Adipocyte (in vitro differentiated cells): ENCODE measurements at regions not wholly inside any gene's neighbourhood (a gene's known extent, or its start where the extent isn't known, plus 50 kb on each side); places are given as distances from the start of the nearest gene placed in this dataset.
A peak's percentile ranks its signal among the peaks of the same experiment; 100 is the strongest.

Experiments used
- DNase-seq: peaks from one replicate; pipeline ENCODE4 v3.0.0-alpha.2; 2015; ENCODE audit warnings: low read depth
- H3K27me3 ChIP-seq: replicated peaks from 2 replicates; pipeline ENCODE4 v1.7.0; 2013; ENCODE audit warnings: mild to moderate bottlenecking, low read length, moderate library complexity; ENCODE audit not compliant: control insufficient read depth, insufficient read depth
- H3K36me3 ChIP-seq: 2 replicates; pipeline ENCODE4 v1.7.0; 2013; ENCODE audit warnings: low read length, mild to moderate bottlenecking, moderate library complexity; ENCODE audit not compliant: control insufficient read depth, insufficient read depth, severe bottlenecking
- H3K4me1 ChIP-seq: 2 replicates; pipeline ENCODE4 v1.7.0; 2013; ENCODE audit warnings: mild to moderate bottlenecking, low read length, moderate library complexity; ENCODE audit not compliant: control insufficient read depth, insufficient read depth
- H3K4me3 ChIP-seq: 2 replicates; pipeline ENCODE4 v1.7.0; 2013; ENCODE audit warnings: mild to moderate bottlenecking, low read length, moderate library complexity
- H3K9ac ChIP-seq: 2 replicates; pipeline ENCODE4 v1.7.0; 2013; ENCODE audit warnings: mild to moderate bottlenecking, low read length, moderate library complexity
- H3K9me3 ChIP-seq: 2 replicates; pipeline ENCODE4 v1.7.0; 2013; ENCODE audit warnings: mild to moderate bottlenecking, low read length, moderate library complexity; ENCODE audit not compliant: control insufficient read depth

DNA sequence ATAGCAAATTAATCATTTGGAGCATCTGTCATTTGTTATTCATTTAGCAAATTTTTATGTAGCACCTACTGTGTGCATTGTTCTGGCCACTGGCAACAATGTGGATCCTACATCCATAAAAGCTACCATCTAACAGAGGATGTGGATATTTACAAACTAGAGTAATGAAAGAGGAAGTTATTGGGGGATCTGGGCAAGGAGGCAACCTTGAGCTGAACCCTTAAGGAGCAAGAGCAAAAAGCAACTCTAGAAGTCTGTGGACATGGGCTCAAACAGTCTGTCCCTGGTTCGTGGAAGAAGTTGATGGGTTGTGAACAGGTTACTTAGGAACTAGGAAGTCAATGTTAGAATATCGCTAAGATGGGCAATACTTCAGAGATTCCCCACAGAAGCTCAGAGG is 259.9 kb downstream of the SYK start:
- H3K27me3 ChIP-seq: no peaks in the 10 kb centered on the region
- peak overlapping the region; percentile 56 for H3K4me3 ChIP-seq
- no peaks in the 10 kb centered on the region for H3K36me3 ChIP-seq
- DNase-seq: no peak
- H3K9ac ChIP-seq: peak overlapping the region; percentile 76
- H3K4me1 ChIP-seq: peaks cover 41% of the 10 kb centered on the region
- no peaks in the 10 kb centered on the region for H3K9me3 ChIP-seq

- Histone ChIP-seq H3K36me3 (no peaks in the 10 kb centered on the region), H3K9me3 (no peaks in the 10 kb centered on the region), H3K27me3 (no peaks in the 10 kb centered on the region), H3K9ac (no peak overlapping the region), H3K4me3 (no peak overlapping the region), H3K4me1 (peaks cover 33% of the 10 kb centered on the region)
- DNase-seq: no peak
Observed at GRCh38 chr9:91062281-91062680, 260.7 kb downstream of the SYK start.

DNA sequence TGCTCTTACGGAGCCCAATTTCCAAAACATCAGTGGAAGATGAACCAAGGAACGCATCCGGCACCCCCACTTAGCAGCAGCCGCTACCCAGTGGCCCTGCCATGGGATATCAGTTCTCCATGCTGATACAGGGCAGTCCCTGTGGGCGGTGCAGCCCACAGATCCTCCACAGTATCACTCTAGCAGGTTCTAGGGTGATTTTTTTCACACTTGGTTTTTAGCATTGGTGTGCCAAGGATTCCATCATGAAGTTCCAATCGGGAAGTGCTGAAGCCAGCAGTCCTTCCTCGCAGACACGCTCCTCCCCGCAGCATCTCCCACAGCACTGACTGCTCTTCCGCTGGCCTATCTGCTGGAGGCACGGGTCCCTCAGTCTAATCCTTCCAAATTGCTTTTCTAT is 261.9 kb downstream of the SYK start:
- Histone ChIP-seq H3K9me3 (no peaks in the 10 kb centered on the region), H3K36me3 (no peaks in the 10 kb centered on the region), H3K4me1 (peaks cover 31% of the 10 kb centered on the region), H3K27me3 (no peaks in the 10 kb centered on the region), H3K4me3 (no peak overlapping the region), H3K9ac (no peak overlapping the region)
- no peak for DNase-seq

GRCh38 chr9:91065231-91066041 is 263.8 kb downstream of the SYK start:
- no peak overlapping the region for H3K4me3 ChIP-seq
- H3K9me3 ChIP-seq: peaks cover 6% of the 10 kb centered on the region
- no peaks in the 10 kb centered on the region for H3K36me3 ChIP-seq
- H3K9ac ChIP-seq: no peak overlapping the region
- peaks cover 19% of the 10 kb centered on the region for H3K4me1 ChIP-seq
- DNase-seq: no peak
- no peaks in the 10 kb centered on the region for H3K27me3 ChIP-seq

DNA sequence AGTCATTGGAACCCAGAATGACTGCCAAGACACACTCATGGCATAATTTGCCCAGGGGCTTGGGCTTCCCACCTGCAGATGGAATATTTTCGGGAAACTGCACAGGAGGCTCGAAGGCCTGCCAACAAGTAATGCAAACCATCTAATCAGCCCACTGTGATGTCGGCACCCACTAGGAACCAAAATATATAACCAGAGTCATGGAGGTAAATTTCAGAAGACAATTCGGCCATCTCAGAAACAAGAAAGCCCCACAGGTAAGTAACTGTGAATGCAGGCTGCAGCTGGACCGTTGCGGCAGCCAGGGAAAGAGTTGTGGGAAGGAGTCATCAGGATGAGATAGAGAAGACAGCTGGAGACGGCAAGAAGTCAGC is 264.4 kb downstream of the SYK start:
- peaks cover 13% of the 10 kb centered on the region for H3K4me1 ChIP-seq
- DNase-seq: no peak
- H3K36me3 ChIP-seq: no peaks in the 10 kb centered on the region
- H3K4me3 ChIP-seq: no peak overlapping the region
- no peak overlapping the region for H3K9ac ChIP-seq
- H3K9me3 ChIP-seq: peaks cover 6% of the 10 kb centered on the region
- no peaks in the 10 kb centered on the region for H3K27me3 ChIP-seq

GRCh38 chr9:91066856-91067255 is 265.2 kb downstream of the SYK start:
- Histone ChIP-seq H3K4me1 (peaks cover 5% of the 10 kb centered on the region), H3K9ac (no peak overlapping the region), H3K27me3 (no peaks in the 10 kb centered on the region), H3K4me3 (no peak overlapping the region), H3K36me3 (no peaks in the 10 kb centered on the region), H3K9me3 (peaks cover 6% of the 10 kb centered on the region)
- no peak for DNase-seq

DNA sequence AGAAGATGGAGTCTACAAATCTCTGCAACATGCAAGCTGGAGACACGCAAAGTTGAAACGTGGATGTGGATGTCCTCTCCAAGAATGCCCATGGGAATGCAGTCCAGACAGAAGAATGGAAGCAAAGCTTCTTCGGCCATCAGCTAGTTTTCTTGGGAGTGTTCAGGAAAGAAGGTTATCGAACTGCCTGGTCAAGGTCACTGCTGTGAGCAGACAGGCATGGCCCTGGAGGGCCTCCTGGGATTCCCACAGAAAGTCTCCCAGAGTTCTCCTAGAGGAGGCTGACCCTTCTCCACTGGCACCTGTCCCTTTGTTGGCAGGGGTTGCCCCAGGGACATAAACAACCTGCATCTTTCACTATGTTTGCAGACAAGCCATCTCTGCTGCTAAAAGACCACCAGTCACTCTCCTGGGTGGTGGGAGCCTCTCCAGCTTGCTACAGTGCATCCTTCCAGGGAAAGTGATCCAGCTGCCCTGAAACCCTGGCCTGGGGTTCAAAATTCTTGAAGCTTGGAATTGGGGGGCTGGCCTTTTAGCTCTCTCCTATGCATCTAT is 265.8 kb downstream of the SYK start:
- H3K4me1 ChIP-seq: peaks cover 5% of the 10 kb centered on the region

DNA sequence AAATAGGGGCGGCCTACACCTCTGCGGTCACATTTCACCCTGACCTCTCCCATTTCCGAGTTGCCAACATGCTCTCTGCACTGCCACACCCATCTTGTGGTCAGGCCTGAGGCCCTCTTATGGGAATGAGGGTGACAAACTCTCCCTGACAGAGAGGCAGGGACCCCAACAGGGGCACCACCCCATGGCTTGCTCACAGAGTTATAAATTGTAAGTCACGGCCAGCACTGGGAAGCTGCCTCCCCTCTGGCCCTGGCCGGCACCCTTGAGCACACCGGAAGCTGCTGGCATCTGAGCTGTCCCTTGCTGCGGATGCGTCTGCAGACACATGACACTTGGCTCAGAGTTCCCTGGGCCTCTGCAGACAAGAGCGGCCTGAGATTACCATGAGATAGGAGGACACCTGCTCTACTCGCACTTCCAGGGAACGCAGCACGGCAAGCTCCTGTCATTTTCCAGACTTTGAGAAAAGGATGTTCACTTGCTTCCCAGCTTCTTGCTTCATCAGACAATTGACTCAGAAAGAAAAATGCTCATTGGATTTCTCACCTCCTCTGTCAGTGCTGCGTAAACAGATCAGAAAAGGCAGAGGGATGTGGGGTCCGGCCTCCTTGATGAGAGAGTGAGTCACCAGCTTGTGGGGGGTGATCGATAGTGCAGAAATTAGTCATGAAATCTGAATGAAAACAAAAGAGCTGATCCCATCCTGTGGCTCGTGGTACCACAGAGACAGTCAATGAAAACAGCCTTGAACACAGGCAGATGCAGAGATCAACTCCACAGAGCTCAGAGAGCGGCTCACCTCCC is 269.8 kb downstream of the SYK start:
- peak; percentile 42 for DNase-seq

More for the DNA sequence above, 265.8 kb downstream of the SYK start:
- no peak overlapping the region for H3K9ac ChIP-seq
- no peaks in the 10 kb centered on the region for H3K36me3 ChIP-seq
- peaks cover 6% of the 10 kb centered on the region for H3K9me3 ChIP-seq
- no peaks in the 10 kb centered on the region for H3K27me3 ChIP-seq
- no peak for DNase-seq
- no peak overlapping the region for H3K4me3 ChIP-seq

GRCh38 chr9:91073049-91073810 is 271.6 kb downstream of the SYK start:
- no peaks in the 10 kb centered on the region for H3K27me3 ChIP-seq
- no peak overlapping the region for H3K4me3 ChIP-seq
- H3K9me3 ChIP-seq: peaks cover 6% of the 10 kb centered on the region
- H3K36me3 ChIP-seq: no peaks in the 10 kb centered on the region
- H3K4me1 ChIP-seq: peaks cover 9% of the 10 kb centered on the region
- DNase-seq: no peak
- H3K9ac ChIP-seq: no peak overlapping the region

More for the DNA sequence above, 269.8 kb downstream of the SYK start:
- peaks cover 6% of the 10 kb centered on the region for H3K9me3 ChIP-seq
- H3K36me3 ChIP-seq: no peaks in the 10 kb centered on the region
- peak overlapping the region; percentile 53 for H3K9ac ChIP-seq
- H3K27me3 ChIP-seq: no peaks in the 10 kb centered on the region
- no peak overlapping the region for H3K4me3 ChIP-seq
- peaks cover 5% of the 10 kb centered on the region for H3K4me1 ChIP-seq

DNA sequence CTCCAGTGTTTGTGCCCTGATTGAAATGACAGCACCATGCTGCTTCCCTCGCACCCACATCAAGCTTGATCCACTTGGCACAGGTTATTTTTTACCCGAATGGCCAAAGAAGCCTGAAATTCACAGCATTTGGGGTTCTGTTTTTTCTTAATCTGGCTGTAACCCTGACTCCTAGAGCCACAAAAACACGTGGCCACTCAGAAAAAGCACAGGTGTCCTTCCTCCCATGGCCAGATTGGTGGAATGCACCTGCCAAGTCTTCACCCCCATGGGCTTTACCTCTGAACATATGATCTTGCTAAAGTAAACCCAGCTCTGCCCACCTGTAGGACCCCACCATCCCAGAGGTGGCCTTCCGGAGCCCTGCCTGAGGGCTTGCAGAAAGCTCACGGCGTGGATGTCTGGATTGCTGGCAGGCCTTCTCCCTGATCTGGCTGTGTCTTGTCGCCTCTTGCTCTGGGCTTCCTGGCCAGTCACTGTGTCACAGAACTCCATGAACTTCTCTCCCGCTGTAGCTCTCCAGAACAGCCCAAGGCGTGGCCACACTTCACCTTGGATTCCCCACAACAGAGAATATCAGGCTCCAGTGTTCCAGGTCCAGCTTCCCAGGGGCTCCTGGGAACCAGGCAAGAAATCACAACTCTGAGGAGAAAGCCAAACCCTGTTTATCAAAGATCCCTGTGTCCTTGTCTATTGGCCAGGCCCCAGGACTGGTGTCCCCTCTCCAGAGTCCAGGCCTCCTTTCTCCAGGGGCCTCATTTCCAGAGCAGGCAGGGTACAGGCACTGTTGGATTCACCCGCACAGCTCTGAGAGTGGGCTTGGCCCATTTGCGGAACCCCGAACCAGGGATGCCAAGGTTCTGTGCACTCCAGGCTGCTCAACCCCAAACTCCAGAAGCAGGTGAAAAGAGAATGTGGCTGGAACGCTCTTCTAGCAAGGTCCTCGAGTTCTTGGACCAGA is 272.5 kb downstream of the SYK start:
- no peak overlapping the region for H3K9ac ChIP-seq
- H3K36me3 ChIP-seq: no peaks in the 10 kb centered on the region
- peaks cover 5% of the 10 kb centered on the region for H3K9me3 ChIP-seq
- no peaks in the 10 kb centered on the region for H3K27me3 ChIP-seq
- no peak overlapping the region for H3K4me3 ChIP-seq
- H3K4me1 ChIP-seq: peaks cover 12% of the 10 kb centered on the region
- no peak for DNase-seq
